ENCODE measurements at regions not wholly inside any gene's neighbourhood (a gene's known extent, or its start where the extent isn't known, plus 50 kb on each side); places are given as distances from the start of the nearest gene placed in this dataset.

DNA sequence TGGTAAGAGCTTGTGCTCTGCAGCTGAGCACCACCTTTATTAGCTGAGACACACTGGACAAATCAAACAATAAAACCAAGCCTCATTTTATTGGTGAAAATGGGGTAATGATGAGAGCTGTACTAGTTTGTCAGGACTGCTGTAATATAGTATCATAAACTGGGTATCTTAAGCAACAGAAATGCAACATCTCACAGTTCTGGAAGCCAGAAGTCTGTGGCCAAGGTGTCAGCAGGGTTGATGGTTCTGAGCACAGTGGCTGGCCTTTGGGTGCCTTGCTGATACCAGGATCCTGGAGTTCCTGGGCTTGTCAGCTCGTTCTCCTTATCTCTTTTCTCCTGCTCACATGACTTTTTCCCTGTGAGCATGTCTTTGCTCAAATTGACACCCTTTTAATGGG is 513.1 kb downstream of the IRX1 start:
- H3K4me2 ChIP-seq, result no peak overlapping the region
- H3K4me1 ChIP-seq, result no peaks in the 10 kb centered on the region
- no peaks in the 10 kb centered on the region for H3K9me3 ChIP-seq
- TF ChIP-seq BHLHE40 (IDR thresholded peaks at IDR 0.05; ENCODE audit: low read depth, low read length), result no peak
- TF ChIP-seq KDM5A (IDR thresholded peaks at IDR 0.05), result no peak
- no peak for TF ChIP-seq JUN (IDR thresholded peaks at IDR 0.05)
- no peak for TF ChIP-seq NPAS2 (CRISPR knock-in tag; IDR thresholded peaks at IDR 0.05; ENCODE audit: borderline replicate concordance)
- no peak for TF ChIP-seq MAZ (IDR thresholded peaks at IDR 0.05; ENCODE audit: borderline replicate concordance, low read depth, low read length)
- TF ChIP-seq ZFP36 (IDR thresholded peaks at IDR 0.05; ENCODE audit: borderline replicate concordance, partially characterized antibody), result no peak
- no peak for TF ChIP-seq POLR2A (IDR thresholded peaks at IDR 0.05; ENCODE audit: low read length)
- TF ChIP-seq, protein P1, sequence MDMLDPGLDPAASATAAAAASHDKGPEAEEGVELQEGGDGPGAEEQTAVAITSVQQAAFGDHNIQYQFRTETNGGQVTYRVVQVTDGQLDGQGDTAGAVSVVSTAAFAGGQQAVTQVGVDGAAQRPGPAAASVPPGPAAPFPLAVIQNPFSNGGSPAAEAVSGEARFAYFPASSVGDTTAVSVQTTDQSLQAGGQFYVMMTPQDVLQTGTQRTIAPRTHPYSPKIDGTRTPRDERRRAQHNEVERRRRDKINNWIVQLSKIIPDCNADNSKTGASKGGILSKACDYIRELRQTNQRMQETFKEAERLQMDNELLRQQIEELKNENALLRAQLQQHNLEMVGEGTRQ (IDR thresholded peaks at IDR 0.05), result no peak
- no peak for TF ChIP-seq MYC (IDR thresholded peaks at IDR 0.05; ENCODE audit: borderline replicate concordance, low read length)
- no peak for TF ChIP-seq RNF2 (IDR thresholded peaks at IDR 0.05; ENCODE audit: borderline replicate concordance, low read depth)
- no peak for TF ChIP-seq HEYL (CRISPR knock-in tag; IDR thresholded peaks at IDR 0.05)
- no peak for TF ChIP-seq EHMT2 (IDR thresholded peaks at IDR 0.05; ENCODE audit: low read depth)
- no peak for TF ChIP-seq ELK1 (IDR thresholded peaks at IDR 0.05; ENCODE audit: low read depth, low read length)
- no peak for TF ChIP-seq PBX3 (IDR thresholded peaks at IDR 0.05)
- no peak for TF ChIP-seq E2F6 (IDR thresholded peaks at IDR 0.05; ENCODE audit: borderline replicate concordance, low read depth)
- no peak for TF ChIP-seq HMGXB4 (CRISPR knock-in tag; IDR thresholded peaks at IDR 0.05; ENCODE audit: borderline replicate concordance)
- WGBS (ENCODE audit: missing lambda C conversion rate), result 0% methylated on average over 1 of the region's 1 CpG
- CTCF ChIA-PET, result no interaction called here
- FAIRE-seq (no peak), DNase-seq (ENCODE audit: low read depth in 1 of 2, low spot score in 1 of 2) (no peak), ATAC-seq (no peak)
- no peak overlapping the region for H3K4me3 ChIP-seq
- H3K27ac ChIP-seq, result no peak overlapping the region
- POLR2A ChIA-PET, result no interaction called here

GRCh38 chr5:4113426-4113825 is 517.8 kb downstream of the IRX1 start:
- no peak for DNase-seq (ENCODE audit: low read depth in 1 of 2, low spot score in 1 of 2)
- H3K9me3 ChIP-seq, result no peaks in the 10 kb centered on the region
- no peaks in the 10 kb centered on the region for H3K4me1 ChIP-seq
- H3K4me3 ChIP-seq, result no peak overlapping the region
- no peak overlapping the region for H3K27ac ChIP-seq
- ChIA-PET CTCF (no interaction called here), POLR2A (no interaction called here)
- no peak for FAIRE-seq
- WGBS (ENCODE audit: missing lambda C conversion rate), result 39% methylated on average over 8 of the region's 8 CpGs
- no peak for ATAC-seq
- no peak for TF ChIP-seq TFCP2L1 (CRISPR knock-in tag; IDR thresholded peaks at IDR 0.05)
- no peak for TF ChIP-seq SMC3 (IDR thresholded peaks at IDR 0.05)
- no peak for TF ChIP-seq BCL3 (IDR thresholded peaks at IDR 0.05)
- no peak for TF ChIP-seq CHD2 (IDR thresholded peaks at IDR 0.05; ENCODE audit: low read length, partially characterized antibody)
- no peak for TF ChIP-seq CHD4 (IDR thresholded peaks at IDR 0.05; ENCODE audit: borderline replicate concordance)
- TF ChIP-seq ZC3H11A (IDR thresholded peaks at IDR 0.05), result no peak
- no peak for TF ChIP-seq NFE2L2 (conservative IDR thresholded peaks at IDR 0.05; ENCODE audit: low read length)
- no peak for TF ChIP-seq ESRRA (IDR thresholded peaks at IDR 0.05; ENCODE audit: borderline replicate concordance, low read length)
- no peak for TF ChIP-seq RARB (CRISPR knock-in tag; IDR thresholded peaks at IDR 0.05)
- TF ChIP-seq HOXB13 (CRISPR knock-in tag; IDR thresholded peaks at IDR 0.05; ENCODE audit: low read depth), result no peak
- TF ChIP-seq HES2 (IDR thresholded peaks at IDR 0.05), result no peak
- no peak for TF ChIP-seq JUN (IDR thresholded peaks at IDR 0.05)
- no peak for TF ChIP-seq E2F6 (IDR thresholded peaks at IDR 0.05; ENCODE audit: borderline replicate concordance, low read depth)
- no peak for TF ChIP-seq ZSCAN20 (CRISPR knock-in tag; IDR thresholded peaks at IDR 0.05)
- TF ChIP-seq CEBPB (IDR thresholded peaks at IDR 0.05), result no peak
- H3K4me2 ChIP-seq, result no peak overlapping the region
